Prostate gland (tissue), 2 donors: ENCODE measurements at regions not wholly inside any gene's neighbourhood (a gene's known extent, or its start where the extent isn't known, plus 50 kb on each side); places are given as distances from the start of the nearest gene placed in this dataset.

Experiments used
- CTCF ChIP-seq, 4 experiments: fragments of 200-600 bp in 2 of 4; fragments of 450-650 bp in 2 of 4; sonication (generic) in 2 of 4; IDR thresholded peaks; 1 replicate in 3 of 4; 2 replicates in 1 of 4; pipeline ENCODE4 v1.5.1; 2016 to 2019; ENCODE audit warnings: antibody characterized with exemption in 4 of 4, mild to moderate bottlenecking in 2 of 4, moderate library complexity in 2 of 4
- POLR2A ChIP-seq: fragments of 450-650 bp; IDR thresholded peaks from one replicate; pipeline ENCODE4 v1.6.1; 2016; ENCODE audit warnings: antibody characterized with exemption, mild to moderate bottlenecking
- POLR2AphosphoS5 ChIP-seq: sonication (generic); formaldehyde crosslinking; IDR thresholded peaks from one replicate; pipeline ENCODE4 v1.6.1; 2017; ENCODE audit warnings: antibody characterized with exemption

- TF ChIP-seq CTCF (IDR thresholded peaks at IDR 0.05) (no peak), POLR2AphosphoS5 (no peak), POLR2A (no peak)
Observed at GRCh38 chr13:37216331-37216730, 110.9 kb upstream of the CSNK1A1L start.
